Common myeloid progenitor, CD34-positive (primary cell): ENCODE measurements at regions not wholly inside any gene's neighbourhood (a gene's known extent, or its start where the extent isn't known, plus 50 kb on each side); places are given as distances from the start of the nearest gene placed in this dataset.

Experiments
- CTCF ChIA-PET: fragments of 350-600 bp; sonication (Branson Sonifier 250); formaldehyde crosslinking; loops from one replicate; lab custom pipeline; 2021; ENCODE audit warnings: antibody characterized with exemption; lab: Charles Lee
- POLR2A ChIA-PET: fragments of 350-600 bp; sonication (Branson Sonifier 250); formaldehyde crosslinking; loops from one replicate; lab custom pipeline; 2021; ENCODE audit warnings: antibody characterized with exemption; lab: Charles Lee
- DNase-seq, 3 donors: peaks; one replicate each; pipeline versions ENCODE4 v3.0.0 to v3.0.0-alpha.2; 2013
- H3K27ac ChIP-seq, 2 experiments: 1 replicate in 1 of 2; 2 replicates in 1 of 2; pipeline ENCODE4 v1.7.0; 2013; ENCODE audit warnings: inconsistent platforms in 2 of 2, low read length in 2 of 2, mild to moderate bottlenecking in 2 of 2, low read depth in 1 of 2, moderate library complexity in 1 of 2; ENCODE audit not compliant: severe bottlenecking in 2 of 2, insufficient read depth in 1 of 2, poor library complexity in 1 of 2
- H3K27me3 ChIP-seq, 5 experiments: replicated peaks in 2 of 5; 1 replicate in 3 of 5; 2 replicates in 2 of 5; pipeline versions ENCODE4 v1.6.1 to v1.7.0; 2013; ENCODE audit warnings: low read length in 4 of 5, mild to moderate bottlenecking in 2 of 5, moderate library complexity in 2 of 5, inconsistent platforms in 1 of 5; ENCODE audit not compliant: insufficient read depth in 5 of 5, control insufficient read depth in 4 of 5
- H3K36me3 ChIP-seq, 4 experiments: 1 replicate in 2 of 4; 2 replicates in 2 of 4; pipeline versions ENCODE4 v1.6.1 to v1.7.0; 2013; ENCODE audit warnings: low read length in 3 of 4, control low read depth in 1 of 4, mild to moderate bottlenecking in 1 of 4; ENCODE audit not compliant: control insufficient read depth in 4 of 4, insufficient read depth in 4 of 4
- H3K4me1 ChIP-seq, 4 experiments: 1 replicate in 3 of 4; 2 replicates in 1 of 4; pipeline versions ENCODE4 v1.6.1 to v1.7.1; 2013; ENCODE audit warnings: low read length in 3 of 4, mild to moderate bottlenecking in 3 of 4, control low read depth in 1 of 4, inconsistent platforms in 1 of 4, moderate library complexity in 1 of 4; ENCODE audit not compliant: control insufficient read depth in 4 of 4, insufficient read depth in 4 of 4; ENCODE audit errors: control extremely low read depth in 1 of 4
- H3K4me3 ChIP-seq, 7 experiments: 1 replicate in 4 of 7; 2 replicates in 3 of 7; pipeline versions ENCODE4 v1.5.1 to v1.7.0; 2013; ENCODE audit warnings: mild to moderate bottlenecking in 7 of 7, low read length in 6 of 7, moderate library complexity in 6 of 7, inconsistent platforms in 2 of 7, low read depth in 2 of 7, control low read depth in 1 of 7; ENCODE audit not compliant: insufficient read depth in 4 of 7, control insufficient read depth in 1 of 7; ENCODE audit errors: extremely low read depth in 1 of 7
- H3K9me3 ChIP-seq, 5 experiments: 1 replicate in 4 of 5; 2 replicates in 1 of 5; pipeline versions ENCODE4 v1.6.1 to v1.7.1; 2013; ENCODE audit warnings: low read length in 4 of 5, mild to moderate bottlenecking in 2 of 5, inconsistent platforms in 1 of 5, low read depth in 1 of 5, moderate library complexity in 1 of 5; ENCODE audit not compliant: control insufficient read depth in 4 of 5, insufficient read depth in 2 of 5; ENCODE audit errors: control extremely low read depth in 1 of 5
- WGBS: methylation state at CpG from one replicate; pipeline ENCODE4 v1.1.5; 2013; ENCODE audit not compliant: insufficient coverage; 5-methylcytosine and 5-hydroxymethylcytosine counted together

DNA sequence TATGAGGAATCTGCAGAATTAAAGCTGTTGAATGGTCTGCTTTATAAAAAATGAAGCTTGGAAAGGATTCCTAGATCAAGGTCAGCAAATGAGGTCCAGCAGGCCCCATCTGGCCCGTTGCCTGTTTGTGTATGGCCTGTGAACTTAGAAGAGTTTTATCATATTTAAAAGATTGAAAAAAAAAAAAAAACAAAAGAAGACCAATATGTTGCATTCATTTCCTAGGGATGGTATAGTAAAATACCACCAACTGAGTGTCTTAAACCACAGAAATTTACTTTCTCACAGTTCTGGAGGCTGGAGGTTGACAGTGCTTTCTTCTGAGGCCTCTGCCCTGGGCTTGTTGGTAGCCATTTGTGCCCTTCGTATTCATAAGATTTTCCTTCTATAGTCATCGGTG is 109.2 kb downstream of the PPP1R3A start:
- POLR2A ChIA-PET = no interaction called here
- Histone ChIP-seq H3K27ac (no peak overlapping the region), H3K4me3 (no peak overlapping the region), H3K27me3 (no peaks in the 10 kb centered on the region), H3K4me1 (no peaks in the 10 kb centered on the region), H3K9me3 (no peaks in the 10 kb centered on the region), H3K36me3 (no peaks in the 10 kb centered on the region)
- no peak for DNase-seq
- WGBS = no CpG with 5 or more reads among the region's 3 CpGs
- CTCF ChIA-PET = no interaction called here

DNA sequence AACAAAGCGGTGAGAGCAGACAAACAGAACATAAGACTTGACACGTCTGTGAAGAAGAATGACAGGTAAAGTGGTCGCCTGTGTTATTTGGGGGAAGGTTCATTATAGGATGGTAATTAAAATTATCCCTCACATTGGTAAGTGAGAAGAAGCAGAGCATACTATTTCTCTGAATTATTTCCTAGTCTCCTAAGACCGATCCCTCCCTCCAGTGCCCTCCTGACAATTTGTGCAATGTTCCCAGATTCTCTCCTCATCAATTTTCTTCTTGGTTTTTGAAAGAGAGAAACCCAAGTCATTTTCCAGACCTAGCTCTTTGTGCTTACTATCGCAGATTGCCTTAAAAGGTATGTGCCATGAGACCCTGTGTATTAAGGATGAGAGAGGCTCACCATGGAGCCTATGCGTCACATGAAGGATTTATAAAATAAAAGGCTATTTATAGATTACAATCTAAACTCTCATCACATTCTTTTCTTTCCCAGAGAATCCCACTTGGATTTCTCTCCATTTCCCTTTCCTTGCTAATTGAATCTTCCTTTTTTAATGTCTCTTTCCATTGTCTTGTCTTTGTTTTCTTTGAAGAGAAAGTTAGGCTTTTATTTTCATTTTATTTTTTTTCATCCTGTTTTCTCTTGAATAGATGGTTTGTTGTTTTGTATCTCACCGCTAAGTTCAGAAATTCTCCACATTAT is 112.0 kb downstream of the PPP1R3A start:
- no peak overlapping the region for H3K4me3 ChIP-seq
- H3K27me3 ChIP-seq = no peaks in the 10 kb centered on the region
- no peak overlapping the region for H3K27ac ChIP-seq
- ChIA-PET CTCF (no interaction called here), POLR2A (no interaction called here)
- no peaks in the 10 kb centered on the region for H3K36me3 ChIP-seq
- no peaks in the 10 kb centered on the region for H3K4me1 ChIP-seq
- no peaks in the 10 kb centered on the region for H3K9me3 ChIP-seq
- DNase-seq = no peak
- 100% methylated on average over 2 of the region's 7 CpGs for WGBS

DNA sequence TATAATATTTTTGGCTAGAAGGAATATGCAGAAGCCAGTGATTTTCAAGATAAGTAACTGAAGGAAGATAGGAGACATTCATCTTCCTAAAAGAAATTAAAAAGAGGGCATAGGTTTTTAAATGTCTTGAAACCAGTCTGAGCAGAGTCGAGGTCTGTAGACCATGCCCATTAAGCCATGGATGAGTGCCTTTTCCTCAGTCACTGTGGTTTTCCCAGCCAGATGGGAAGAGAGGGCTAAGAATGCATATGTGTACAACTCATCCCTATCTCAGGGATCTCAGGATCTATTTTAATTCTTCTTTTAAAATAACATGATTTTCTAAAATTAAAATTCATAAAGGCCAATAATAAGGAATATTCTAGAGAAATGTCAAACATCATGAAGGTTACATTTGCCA is 112.8 kb downstream of the PPP1R3A start:
- no peaks in the 10 kb centered on the region for H3K36me3 ChIP-seq
- no peaks in the 10 kb centered on the region for H3K27me3 ChIP-seq
- no peak overlapping the region for H3K27ac ChIP-seq
- 83% methylated on average over 1 of the region's 1 CpG for WGBS
- CTCF ChIA-PET = no interaction called here
- no peak for DNase-seq
- no peaks in the 10 kb centered on the region for H3K4me1 ChIP-seq
- H3K4me3 ChIP-seq = no peak overlapping the region
- H3K9me3 ChIP-seq = no peaks in the 10 kb centered on the region
- POLR2A ChIA-PET = no interaction called here

DNA sequence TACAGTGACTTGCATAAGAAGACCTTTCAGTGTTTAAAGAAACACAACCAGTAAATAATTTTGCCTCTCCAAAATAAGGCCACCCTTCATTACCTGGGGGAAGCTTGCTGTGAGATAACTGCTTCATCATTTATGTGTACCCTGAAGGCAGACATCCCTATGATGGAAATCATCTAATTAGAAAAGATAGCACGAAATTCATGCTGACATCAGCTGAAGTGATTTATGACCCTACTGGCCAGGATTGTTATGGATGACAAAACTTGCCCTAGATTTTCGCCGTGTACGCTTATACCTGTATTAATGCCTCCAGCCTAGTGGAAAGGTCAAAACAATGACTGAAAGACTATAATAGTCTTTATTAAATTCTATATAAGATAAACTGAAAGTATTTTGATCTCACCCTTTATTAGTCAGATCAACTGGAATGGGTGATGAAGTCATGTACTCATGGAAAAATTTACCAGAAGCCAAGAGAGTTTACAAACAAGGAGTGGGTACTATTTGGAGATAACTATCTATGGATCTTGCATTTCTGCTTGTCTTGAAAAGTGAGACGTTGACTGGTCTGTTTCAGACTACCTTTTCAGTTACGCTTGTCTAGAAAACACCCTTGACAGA is 114.2 kb downstream of the PPP1R3A start:
- Histone ChIP-seq H3K27me3 (no peaks in the 10 kb centered on the region), H3K27ac (no peak overlapping the region), H3K9me3 (no peaks in the 10 kb centered on the region), H3K4me3 (no peak overlapping the region), H3K4me1 (no peaks in the 10 kb centered on the region), H3K36me3 (no peaks in the 10 kb centered on the region)
- ChIA-PET CTCF (no interaction called here), POLR2A (no interaction called here)
- no peak for DNase-seq
- 82% methylated on average over 2 of the region's 6 CpGs for WGBS

DNA sequence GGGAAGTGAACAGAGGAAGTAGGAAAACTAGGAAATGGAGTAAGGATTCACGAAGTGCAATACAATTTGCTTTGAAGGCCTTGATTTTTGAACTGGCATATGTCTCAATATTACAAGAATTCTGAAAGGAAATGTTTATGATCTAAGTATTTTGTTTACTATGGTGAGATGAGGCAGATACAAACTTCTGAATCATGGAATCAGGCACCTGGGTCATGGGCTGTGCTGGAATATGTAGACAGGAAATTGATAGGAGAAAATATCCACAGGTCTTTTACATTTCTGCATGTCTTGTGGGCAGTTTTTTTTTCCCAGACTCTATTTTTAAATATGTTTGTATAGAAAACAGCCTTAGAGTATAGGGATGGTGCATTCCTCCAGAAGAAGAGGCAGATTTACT is 117.1 kb downstream of the PPP1R3A start:
- Histone ChIP-seq H3K36me3 (no peaks in the 10 kb centered on the region), H3K27ac (no peak overlapping the region), H3K4me1 (peaks cover 0 to 5% (median under 1%) of the 10 kb centered on the region in 4 experiments), H3K9me3 (no peaks in the 10 kb centered on the region), H3K27me3 (no peaks in the 10 kb centered on the region), H3K4me3 (no peak overlapping the region)
- ChIA-PET CTCF (no interaction called here), POLR2A (no interaction called here)
- WGBS = 86% methylated on average over 1 of the region's 1 CpG
- DNase-seq = no peak

DNA sequence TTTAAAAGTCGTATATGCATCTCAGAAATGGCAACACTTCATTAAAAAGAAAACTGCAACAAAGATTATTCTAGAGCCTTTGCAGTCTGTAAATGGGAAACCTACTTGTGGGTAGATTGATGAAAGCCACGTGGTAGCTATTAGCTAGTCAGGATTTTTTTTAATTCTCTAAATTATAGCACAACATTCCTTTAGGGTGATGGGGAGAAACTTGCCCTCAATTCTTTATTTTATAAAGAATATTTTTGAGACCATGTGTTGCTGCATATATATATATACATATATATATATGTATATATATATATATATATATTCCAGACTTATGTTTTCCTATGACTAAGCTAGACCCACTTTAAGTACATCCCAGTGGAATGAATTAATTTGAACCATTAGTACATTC is 118.0 kb downstream of the PPP1R3A start:
- no peak overlapping the region for H3K4me3 ChIP-seq
- no CpG with 5 or more reads among the region's 2 CpGs for WGBS
- no peak overlapping the region for H3K27ac ChIP-seq
- H3K4me1 ChIP-seq = peaks cover 0 to 14% (median 3%) of the 10 kb centered on the region in 4 experiments
- CTCF ChIA-PET = no interaction called here
- POLR2A ChIA-PET = no interaction called here
- no peaks in the 10 kb centered on the region for H3K36me3 ChIP-seq
- no peaks in the 10 kb centered on the region for H3K9me3 ChIP-seq
- no peak for DNase-seq
- no peaks in the 10 kb centered on the region for H3K27me3 ChIP-seq

DNA sequence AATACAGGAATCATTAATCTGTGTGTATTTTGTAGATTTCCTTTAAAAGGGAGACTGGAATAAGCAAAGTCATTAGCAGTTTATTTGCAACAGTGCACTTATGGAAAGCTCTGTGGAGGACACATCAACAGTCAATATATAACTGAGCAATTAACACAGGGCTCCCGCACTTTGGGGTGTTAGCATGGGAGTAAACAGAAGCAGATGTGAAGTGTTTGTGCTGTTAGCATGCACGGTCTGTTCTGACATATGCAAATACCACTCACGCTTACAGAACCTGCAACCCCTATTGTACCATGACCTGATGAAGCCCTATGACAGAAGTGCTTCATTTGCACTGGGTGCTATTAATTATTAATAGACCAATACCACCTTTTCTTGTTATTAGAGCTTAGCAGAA is 118.9 kb downstream of the PPP1R3A start:
- ChIA-PET POLR2A (no interaction called here), CTCF (no interaction called here)
- Histone ChIP-seq H3K27ac (no peak overlapping the region), H3K4me3 (no peak overlapping the region), H3K36me3 (no peaks in the 10 kb centered on the region), H3K27me3 (no peaks in the 10 kb centered on the region), H3K4me1 (peaks cover 0 to 15% (median 3%) of the 10 kb centered on the region in 4 experiments), H3K9me3 (no peaks in the 10 kb centered on the region)
- DNase-seq = no peak
- no CpG with 5 or more reads among the region's 3 CpGs for WGBS
